SK-N-SH treated with all-trans-retinoic acid at 6 μM for 48 hours (cell line): ENCODE measurements at regions not wholly inside any gene's neighbourhood (a gene's known extent, or its start where the extent isn't known, plus 50 kb on each side); places are given as distances from the start of the nearest gene placed in this dataset.

ENCODE experiments used
- PPARA ChIP-seq: fragments of 250-450 bp; sonication (Bioruptor Pico); IDR thresholded peaks from 2 replicates; pipeline ENCODE4 v1.5.0; 2020; ENCODE audit warnings: mild to moderate bottlenecking, borderline replicate concordance
- ZFP3 ChIP-seq: fragments of 250-450 bp; sonication (Bioruptor Pico); IDR thresholded peaks from 2 replicates; pipeline ENCODE4 v1.5.0; 2020; ENCODE audit warnings: mild to moderate bottlenecking, moderate library complexity
- ZNF565 ChIP-seq: fragments of 450-650 bp; formaldehyde crosslinking; conservative IDR thresholded peaks from 2 replicates; pipeline ENCODE4 v1.5.0; 2020; ENCODE audit warnings: low read depth, mild to moderate bottlenecking, moderate library complexity

DNA sequence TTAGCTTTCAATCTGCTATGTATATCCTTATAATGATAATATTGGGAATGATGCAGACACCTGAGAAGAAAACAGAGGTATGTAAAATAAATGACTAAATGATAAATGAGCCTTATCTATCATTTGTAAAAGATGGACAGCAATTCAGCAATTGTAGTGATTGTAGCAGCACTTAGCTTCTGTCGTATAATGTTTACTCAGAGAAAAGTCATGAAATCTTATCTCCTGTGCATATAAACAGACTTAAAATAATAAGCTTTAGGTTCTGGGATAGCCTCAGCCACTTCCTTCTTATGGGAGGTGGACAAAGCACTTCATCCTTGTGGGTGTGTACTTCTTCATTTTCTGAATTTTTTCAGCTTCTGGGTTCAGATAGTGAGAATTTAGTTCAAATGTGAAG is 324.8 kb upstream of the MAP3K7 start:
- TF ChIP-seq ZNF565 (CRISPR knock-in tag) (no peak), ZFP3 (CRISPR knock-in tag) (no peak), PPARA (CRISPR knock-in tag) (no peak)
